Gastrocnemius medialis (tissue), 4 donors: ENCODE measurements at regions not wholly inside any gene's neighbourhood (a gene's known extent, or its start where the extent isn't known, plus 50 kb on each side); places are given as distances from the start of the nearest gene placed in this dataset.
"Not testable (repeated sequence)": the region's sequence is repeated elsewhere in the genome, so short reads cannot be mapped to it uniquely, and the experiment has no call there.

Source experiments
- ATAC-seq, 2 donors: fragments of 150-250 bp; one replicate each; pipeline ENCODE4 v1.9.1; 2016
- DNase-seq, 2 donors: peaks; one replicate each; pipeline ENCODE4 v3.0.0-alpha.2; 2019
- H3K27ac ChIP-seq, 4 donors: fragments of 200-600 bp; sonication (generic); 1 replicate in 1 of 4; 2 replicates in 3 of 4; pipeline ENCODE4 v1.5.1; 2016 to 2018; ENCODE audit warnings: mild to moderate bottlenecking in 2 of 4, moderate library complexity in 1 of 4
- H3K27me3 ChIP-seq, 3 donors: fragments of 200-600 bp; sonication (generic) in 2 of 3; 1 replicate in 1 of 3; 2 replicates in 2 of 3; pipeline versions ENCODE4 v1.5.1 to v1.6.0; 2016 to 2019; ENCODE audit warnings: mild to moderate bottlenecking in 1 of 3, moderate library complexity in 1 of 3
- H3K36me3 ChIP-seq, 2 donors: fragments of 200-600 bp; sonication (generic) in 1 of 2; one replicate each; pipeline ENCODE4 v1.5.1; 2017 to 2018
- H3K4me1 ChIP-seq, 2 donors: fragments of 200-600 bp; sonication (generic) in 1 of 2; one replicate each; pipeline ENCODE4 v1.5.1; 2016 to 2017; ENCODE audit warnings: mild to moderate bottlenecking in 2 of 2
- H3K4me3 ChIP-seq, 4 donors: fragments of 200-600 bp; sonication (generic) in 3 of 4; 1 replicate in 1 of 4; 2 replicates in 3 of 4; pipeline ENCODE4 v1.5.1; 2016 to 2019; ENCODE audit warnings: mild to moderate bottlenecking in 2 of 4
- H3K9me3 ChIP-seq, 3 donors: fragments of 200-600 bp; sonication (generic) in 2 of 3; 1 replicate in 1 of 3; 2 replicates in 2 of 3; pipeline ENCODE4 v1.5.1; 2016 to 2019
- POLR2A ChIP-seq, 2 donors: fragments of 450-650 bp; IDR thresholded peaks; one replicate each; pipeline ENCODE4 v1.6.1; 2017; ENCODE audit warnings: antibody characterized with exemption in 2 of 2, mild to moderate bottlenecking in 2 of 2, moderate library complexity in 2 of 2
- in situ Hi-C, 4 donors: fragments of 200-750 bp; cut with MboI; loops; one replicate each; pipeline versions ENCODE4 v1.15.0 to v1.8.0; 2017; ENCODE audit warnings: low sequenced_read_pairs in 4 of 4
- intact Hi-C: fragments of 100-400 bp; cut with DNase I; formaldehyde crosslinking; loops from one replicate; pipeline ENCODE4 v1.15.1; 2023; ENCODE audit warnings: low total_unique reads
- TF ChIP-seq, protein P1 (sequence below), 5 experiments: fragments of 450-650 bp in 3 of 5; fragments of 200-600 bp in 2 of 5; sonication (generic) in 2 of 5; IDR thresholded peaks in 4 of 5; conservative IDR thresholded peaks in 1 of 5; 1 replicate in 4 of 5; 2 replicates in 1 of 5; pipeline ENCODE4 v1.5.1; 2016 to 2019; ENCODE audit warnings: antibody characterized with exemption in 5 of 5, mild to moderate bottlenecking in 3 of 5, moderate library complexity in 3 of 5

DNA sequence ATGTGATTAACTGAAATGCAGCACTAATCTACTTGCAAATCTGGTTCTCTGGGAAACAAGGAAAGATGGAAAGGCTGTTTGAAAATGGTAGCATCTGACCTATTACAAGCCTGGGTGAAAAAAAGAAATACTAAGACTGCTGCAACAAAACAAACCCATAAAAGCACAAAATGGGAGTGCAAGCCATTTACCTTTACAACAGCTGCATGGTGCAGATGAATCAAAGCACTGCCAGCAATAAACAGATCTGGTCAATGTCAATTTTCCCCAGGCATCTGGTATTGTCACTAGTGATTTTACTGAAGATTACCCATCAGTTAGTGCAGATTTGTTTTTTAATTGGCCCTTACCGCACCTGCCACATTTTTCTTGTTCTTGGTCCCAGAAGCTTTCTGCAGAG, 1341.7 kb downstream of the PLA2G4A start:
- H3K4me1 ChIP-seq, result no peaks in the 10 kb centered on the region
- intact Hi-C loops (no loop called here), in situ Hi-C loops (no loop called here)
- no peaks in the 10 kb centered on the region for H3K36me3 ChIP-seq
- H3K4me3 ChIP-seq, result no peak overlapping the region
- H3K9me3 ChIP-seq, result no peaks in the 10 kb centered on the region
- H3K27me3 ChIP-seq, result no peaks in the 10 kb centered on the region
- H3K27ac ChIP-seq, result no peak overlapping the region
- ATAC-seq, result no peak
- no peak for DNase-seq
- TF ChIP-seq, protein P1, sequence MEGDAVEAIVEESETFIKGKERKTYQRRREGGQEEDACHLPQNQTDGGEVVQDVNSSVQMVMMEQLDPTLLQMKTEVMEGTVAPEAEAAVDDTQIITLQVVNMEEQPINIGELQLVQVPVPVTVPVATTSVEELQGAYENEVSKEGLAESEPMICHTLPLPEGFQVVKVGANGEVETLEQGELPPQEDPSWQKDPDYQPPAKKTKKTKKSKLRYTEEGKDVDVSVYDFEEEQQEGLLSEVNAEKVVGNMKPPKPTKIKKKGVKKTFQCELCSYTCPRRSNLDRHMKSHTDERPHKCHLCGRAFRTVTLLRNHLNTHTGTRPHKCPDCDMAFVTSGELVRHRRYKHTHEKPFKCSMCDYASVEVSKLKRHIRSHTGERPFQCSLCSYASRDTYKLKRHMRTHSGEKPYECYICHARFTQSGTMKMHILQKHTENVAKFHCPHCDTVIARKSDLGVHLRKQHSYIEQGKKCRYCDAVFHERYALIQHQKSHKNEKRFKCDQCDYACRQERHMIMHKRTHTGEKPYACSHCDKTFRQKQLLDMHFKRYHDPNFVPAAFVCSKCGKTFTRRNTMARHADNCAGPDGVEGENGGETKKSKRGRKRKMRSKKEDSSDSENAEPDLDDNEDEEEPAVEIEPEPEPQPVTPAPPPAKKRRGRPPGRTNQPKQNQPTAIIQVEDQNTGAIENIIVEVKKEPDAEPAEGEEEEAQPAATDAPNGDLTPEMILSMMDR (IDR thresholded peaks at IDR 0.05 in 4 of 5, conservative IDR thresholded peaks at IDR 0.05 in 1 of 5), result no peak
- TF ChIP-seq POLR2A (IDR thresholded peaks at IDR 0.05), result no peak

DNA sequence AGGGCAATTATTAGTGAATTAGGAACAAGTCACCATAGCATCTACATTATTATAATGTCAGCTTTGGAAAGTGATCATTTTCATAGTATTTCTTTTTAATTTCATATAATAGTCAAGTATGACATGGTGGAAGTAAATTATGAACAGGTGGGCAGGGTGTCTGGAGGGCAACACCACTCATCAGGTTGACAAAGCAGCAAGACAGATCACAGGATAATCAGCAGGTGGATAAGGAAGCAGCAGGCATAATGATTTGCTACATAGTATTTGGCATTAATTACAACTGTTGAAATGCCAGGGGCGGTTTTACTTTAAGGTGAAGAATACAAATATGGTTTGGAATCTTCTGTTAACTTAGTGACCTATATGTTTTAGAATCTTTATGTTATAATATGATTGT, 1342.2 kb downstream of the PLA2G4A start:
- Histone ChIP-seq H3K4me3 (no peak overlapping the region), H3K27ac (no peak overlapping the region), H3K4me1 (no peaks in the 10 kb centered on the region), H3K36me3 (no peaks in the 10 kb centered on the region), H3K27me3 (no peaks in the 10 kb centered on the region), H3K9me3 (no peaks in the 10 kb centered on the region)
- ATAC-seq (no peak), DNase-seq (no peak)
- no peak for TF ChIP-seq POLR2A (IDR thresholded peaks at IDR 0.05)
- TF ChIP-seq, protein P1 (IDR thresholded peaks at IDR 0.05 in 4 of 5, conservative IDR thresholded peaks at IDR 0.05 in 1 of 5), result no peak
- in situ Hi-C loops, result no loop called here
- intact Hi-C loops, result no loop called here

- intact Hi-C loops, H3K27ac ChIP-seq, H3K4me1 ChIP-seq, DNase-seq, H3K9me3 ChIP-seq, in situ Hi-C loops, H3K27me3 ChIP-seq, H3K4me3 ChIP-seq, H3K36me3 ChIP-seq, ATAC-seq: not testable (repeated sequence)
These were observed 1353.3 kb downstream of the PLA2G4A start for GRCh38 chr1:188182063-188182462.

GRCh38 chr1:188188317-188188716, 1359.6 kb downstream of the PLA2G4A start:
- no peaks in the 10 kb centered on the region for H3K27me3 ChIP-seq
- no peak overlapping the region for H3K27ac ChIP-seq
- TF ChIP-seq, protein P1 (IDR thresholded peaks at IDR 0.05 in 4 of 5, conservative IDR thresholded peaks at IDR 0.05 in 1 of 5), result no peak
- no peak for TF ChIP-seq POLR2A (IDR thresholded peaks at IDR 0.05)
- no peaks in the 10 kb centered on the region for H3K4me1 ChIP-seq
- no peaks in the 10 kb centered on the region for H3K9me3 ChIP-seq
- H3K36me3 ChIP-seq, result no peaks in the 10 kb centered on the region
- H3K4me3 ChIP-seq, result no peak overlapping the region
- ATAC-seq (no peak), DNase-seq (no peak)
- in situ Hi-C loops, result no loop called here
- intact Hi-C loops, result no loop called here

- no peak for ATAC-seq
- intact Hi-C loops, result no loop called here
These were observed 1366.2 kb downstream of the PLA2G4A start for GRCh38 chr1:188194916-188195315.

More at GRCh38 chr1:188194916-188195315, 1366.2 kb downstream of the PLA2G4A start:
- H3K27ac ChIP-seq, result no peak overlapping the region
- no peaks in the 10 kb centered on the region for H3K27me3 ChIP-seq
- no peaks in the 10 kb centered on the region for H3K9me3 ChIP-seq
- TF ChIP-seq POLR2A (IDR thresholded peaks at IDR 0.05), result no peak
- TF ChIP-seq, protein P1 (IDR thresholded peaks at IDR 0.05 in 4 of 5, conservative IDR thresholded peaks at IDR 0.05 in 1 of 5), result no peak
- in situ Hi-C loops, result no loop called here
- H3K4me3 ChIP-seq, result no peak overlapping the region
- no peak for DNase-seq
- no peaks in the 10 kb centered on the region for H3K36me3 ChIP-seq
- H3K4me1 ChIP-seq, result no peaks in the 10 kb centered on the region
